Activated CD4-positive, CD25-positive, alpha-beta regulatory T cell treated with anti-CD3 and anti-CD28 coated beads, Interleukin-2, amount 50 U/mL, for 24 hours (primary cell): ENCODE measurements at regions not wholly inside any gene's neighbourhood (a gene's known extent, or its start where the extent isn't known, plus 50 kb on each side); places are given as distances from the start of the nearest gene placed in this dataset.
"Not testable (repeated sequence)": the region's sequence is repeated elsewhere in the genome, so short reads cannot be mapped to it uniquely, and the experiment has no call there.

ENCODE experiments used
- ATAC-seq, 2 donors: fragments of 150-1000 bp; cut with Tn5 transposase; one replicate each; pipeline ENCODE4 v1.10.0; 2021; ENCODE audit warnings: mild to moderate bottlenecking in 1 of 2, moderate library complexity in 1 of 2

GRCh38 chr2:221997683-221998082, 301.1 kb downstream of the PAX3 start:
- no peak for ATAC-seq

GRCh38 chr2:221997100-221997499, 301.7 kb downstream of the PAX3 start:
- no peak for ATAC-seq

- no peak for ATAC-seq
Observed at GRCh38 chr2:221994926-221995325, 303.9 kb downstream of the PAX3 start.

GRCh38 chr2:221984376-221984775, 314.4 kb downstream of the PAX3 start:
- ATAC-seq, result not testable (repeated sequence)

GRCh38 chr2:221981912-221982470, 316.8 kb downstream of the PAX3 start:
- ATAC-seq, result no peak

- ATAC-seq, result no peak
Observed at GRCh38 chr2:221975151-221975550, 323.6 kb downstream of the PAX3 start.

- ATAC-seq, result no peak
Observed at GRCh38 chr2:221973902-221974301, 324.9 kb downstream of the PAX3 start.

GRCh38 chr2:221973502-221973901, 325.3 kb downstream of the PAX3 start:
- no peak for ATAC-seq

- peak in 1 of 2 donors; percentile 13 for ATAC-seq
Observed at GRCh38 chr2:221972813-221973478, 325.9 kb downstream of the PAX3 start.

GRCh38 chr2:221970389-221970788, 328.4 kb downstream of the PAX3 start:
- no peak for ATAC-seq

GRCh38 chr2:221969830-221970144, 329.0 kb downstream of the PAX3 start:
- no peak for ATAC-seq

- no peak for ATAC-seq
Observed at GRCh38 chr2:221969087-221969829, 329.5 kb downstream of the PAX3 start.

- no peak for ATAC-seq
Observed at GRCh38 chr2:221962186-221962585, 336.6 kb downstream of the PAX3 start.

GRCh38 chr2:221961561-221961960, 337.2 kb downstream of the PAX3 start:
- no peak for ATAC-seq

- ATAC-seq, result no peak
Observed at GRCh38 chr2:221958224-221958623, 340.6 kb downstream of the PAX3 start.

- no peak for ATAC-seq
Observed at GRCh38 chr2:221948076-221948475, 350.7 kb downstream of the PAX3 start.

- not testable (repeated sequence) for ATAC-seq
Observed at GRCh38 chr2:221944452-221944851, 354.3 kb downstream of the PAX3 start.

GRCh38 chr2:221943076-221943810, 355.6 kb downstream of the PAX3 start:
- ATAC-seq, result no peak

GRCh38 chr2:221931251-221931991, 359.3 kb upstream of the EPHA4 start:
- no peak for ATAC-seq

- ATAC-seq, result no peak
Observed at GRCh38 chr2:221929259-221929658, 357.2 kb upstream of the EPHA4 start.

GRCh38 chr2:221926327-221926726, 354.2 kb upstream of the EPHA4 start:
- ATAC-seq, result no peak

- no peak for ATAC-seq
Observed at GRCh38 chr2:221924576-221924975, 352.5 kb upstream of the EPHA4 start.

- ATAC-seq, result no peak
Observed at GRCh38 chr2:221915926-221916325, 343.8 kb upstream of the EPHA4 start.
